T-cell (primary cell): ENCODE measurements at regions not wholly inside any gene's neighbourhood (a gene's known extent, or its start where the extent isn't known, plus 50 kb on each side); places are given as distances from the start of the nearest gene placed in this dataset.

Experiments
- ATAC-seq, 4 experiments: fragments of 200-7000 bp in 3 of 4; fragments of 150-1000 bp in 1 of 4; cut with Tn5 transposase; replicated peaks in 1 of 4; 1 replicate in 3 of 4; 2 replicates in 1 of 4; pipeline ENCODE4 v1.10.0; 2021; ENCODE audit warnings: moderate library complexity in 3 of 4, mild to moderate bottlenecking in 2 of 4, moderate number of reproducible peaks in 1 of 4
- CTCF ChIA-PET, 2 donors: fragments of 300-600 bp; sonication (Branson Sonifier 250); formaldehyde crosslinking; loops; one replicate each; lab custom pipeline; 2022; ENCODE audit warnings: antibody characterized with exemption in 2 of 2; lab: Charles Lee
- POLR2A ChIA-PET, 2 donors: fragments of 300-600 bp; sonication (Branson Sonifier 250); formaldehyde crosslinking; loops; one replicate each; lab custom pipeline; 2022; ENCODE audit warnings: antibody characterized with exemption in 2 of 2; lab: Charles Lee
- DNase-seq, 35 experiments: peaks; one replicate each; pipeline versions ENCODE4 v3.0.0 to v3.0.0-alpha.2; 2013 to 2023
- H3K27ac ChIP-seq: one replicate; pipeline ENCODE4 v1.5.1; 2013; ENCODE audit warnings: low read length
- H3K27me3 ChIP-seq, 2 experiments: replicated peaks in 1 of 2; 1 replicate in 1 of 2; 2 replicates in 1 of 2; pipeline versions ENCODE4 v1.6.1 to v1.7.0; 2013; ENCODE audit warnings: low read length in 1 of 2, mixed read lengths in 1 of 2; ENCODE audit not compliant: control insufficient read depth in 2 of 2, insufficient read depth in 2 of 2; ENCODE audit errors: extremely low read depth in 1 of 2
- H3K36me3 ChIP-seq, 2 donors: 1 replicate in 1 of 2; 2 replicates in 1 of 2; pipeline versions ENCODE4 v1.6.1 to v1.7.0; 2013; ENCODE audit warnings: low read length in 1 of 2; ENCODE audit not compliant: control insufficient read depth in 2 of 2, insufficient read depth in 1 of 2; ENCODE audit errors: extremely low read depth in 1 of 2
- H3K4me1 ChIP-seq, 2 experiments: 1 replicate in 1 of 2; 2 replicates in 1 of 2; pipeline versions ENCODE4 v1.6.1 to v1.7.0; 2013; ENCODE audit warnings: low read length in 2 of 2, mixed read lengths in 1 of 2; ENCODE audit not compliant: insufficient read depth in 2 of 2, control insufficient read depth in 1 of 2; ENCODE audit errors: extremely low read depth in 1 of 2
- H3K4me3 ChIP-seq, 2 donors: 1 replicate in 1 of 2; 2 replicates in 1 of 2; pipeline versions ENCODE4 v1.5.1 to v1.7.0; 2013; ENCODE audit warnings: mild to moderate bottlenecking in 2 of 2, low read length in 1 of 2, moderate library complexity in 1 of 2; ENCODE audit not compliant: control insufficient read depth in 1 of 2; ENCODE audit errors: extremely low read depth in 1 of 2
- H3K9me3 ChIP-seq: 2 replicates; pipeline ENCODE4 v1.7.0; 2013
- H3K27ac Mint-ChIP-seq, 2 donors: one replicate each; pipeline ENCODE4 v1.8.0; 2020 to 2021; ENCODE audit warnings: mild to moderate bottlenecking in 2 of 2, mixed read lengths in 2 of 2
- H3K27me3 Mint-ChIP-seq, 2 donors: one replicate each; pipeline ENCODE4 v1.8.0; 2021 to 2022; ENCODE audit warnings: mixed read lengths in 2 of 2
- H3K36me3 Mint-ChIP-seq: one replicate; pipeline ENCODE4 v1.8.0; 2021; ENCODE audit warnings: mixed read lengths
- H3K4me1 Mint-ChIP-seq, 3 donors: one replicate each; pipeline ENCODE4 v1.8.0; 2020 to 2022; ENCODE audit warnings: mixed read lengths in 3 of 3, mild to moderate bottlenecking in 1 of 3
- H3K4me3 Mint-ChIP-seq, 3 donors: one replicate each; pipeline ENCODE4 v1.8.0; 2020 to 2022; ENCODE audit warnings: mild to moderate bottlenecking in 3 of 3, mixed read lengths in 3 of 3, moderate library complexity in 3 of 3
- H3K9me3 Mint-ChIP-seq, 3 donors: one replicate each; pipeline ENCODE4 v1.8.0; 2020 to 2022; ENCODE audit warnings: mixed read lengths in 3 of 3
- WGBS: methylation state at CpG from one replicate; pipeline ENCODE4 v1.1.5; 2013; ENCODE audit warnings: missing lambda C conversion rate; ENCODE audit not compliant: insufficient coverage; 5-methylcytosine and 5-hydroxymethylcytosine counted together

- no peak overlapping the region for H3K27ac Mint-ChIP-seq
- ATAC-seq (no peak), DNase-seq (no peak)
- H3K9me3 Mint-ChIP-seq: no peaks in the 10 kb centered on the region
- H3K27me3 Mint-ChIP-seq: no peaks in the 10 kb centered on the region
- Histone ChIP-seq H3K36me3 (no peaks in the 10 kb centered on the region), H3K27ac (no peak overlapping the region), H3K4me1 (no peaks in the 10 kb centered on the region), H3K4me3 (no peak overlapping the region), H3K27me3 (no peaks in the 10 kb centered on the region), H3K9me3 (peaks cover 3% of the 10 kb centered on the region)
- ChIA-PET POLR2A (no interaction called here), CTCF (interaction anchor here in 1 of 2 donors (0.6 kb wide), 1 partner anchor 9 kb away, joined by 4 read pairs; no protein-coding TSS in a partner anchor)
- H3K4me1 Mint-ChIP-seq: no peaks in the 10 kb centered on the region
- no CpG with 5 or more reads among the region's 1 CpG for WGBS
- H3K36me3 Mint-ChIP-seq: no peaks in the 10 kb centered on the region
- H3K4me3 Mint-ChIP-seq: no peak overlapping the region
Observed at GRCh38 chr3:80445053-80445452, 677.3 kb upstream of the ROBO1 start.

- H3K4me1 Mint-ChIP-seq: no peaks in the 10 kb centered on the region
- no peaks in the 10 kb centered on the region for H3K36me3 Mint-ChIP-seq
- Histone ChIP-seq H3K9me3 (no peaks in the 10 kb centered on the region), H3K27ac (no peak overlapping the region), H3K27me3 (no peaks in the 10 kb centered on the region), H3K36me3 (no peaks in the 10 kb centered on the region), H3K4me3 (no peak overlapping the region), H3K4me1 (no peaks in the 10 kb centered on the region)
- ChIA-PET POLR2A (no interaction called here), CTCF (no interaction called here)
- H3K27ac Mint-ChIP-seq: no peak overlapping the region
- H3K27me3 Mint-ChIP-seq: no peaks in the 10 kb centered on the region
- peaks cover 5 to 8% (median 7%) of the 10 kb centered on the region in 3 donors for H3K9me3 Mint-ChIP-seq
- no peak for DNase-seq
- WGBS: 57% methylated on average over 1 of the region's 4 CpGs
- no peak overlapping the region for H3K4me3 Mint-ChIP-seq
- no peak for ATAC-seq
Observed at GRCh38 chr3:80439490-80439889, 671.7 kb upstream of the ROBO1 start.

- POLR2A ChIA-PET: no interaction called here
- no peaks in the 10 kb centered on the region for H3K36me3 Mint-ChIP-seq
Observed at GRCh38 chr3:80434366-80434765, 666.6 kb upstream of the ROBO1 start.

GRCh38 chr3:80424951-80425350 is 657.2 kb upstream of the ROBO1 start:
- Mint-ChIP-seq H3K36me3 (no peaks in the 10 kb centered on the region), H3K27me3 (no peaks in the 10 kb centered on the region), H3K27ac (no peak overlapping the region), H3K4me3 (no peak overlapping the region), H3K4me1 (no peaks in the 10 kb centered on the region), H3K9me3 (peaks cover 13 to 31% (median 24%) of the 10 kb centered on the region in 3 donors)
- Histone ChIP-seq H3K4me1 (no peaks in the 10 kb centered on the region), H3K27me3 (no peaks in the 10 kb centered on the region), H3K36me3 (no peaks in the 10 kb centered on the region), H3K9me3 (no peaks in the 10 kb centered on the region), H3K27ac (no peak overlapping the region), H3K4me3 (no peak overlapping the region)
- DNase-seq: no peak
- no CpG with 5 or more reads among the region's 2 CpGs for WGBS
- CTCF ChIA-PET: no interaction called here
- ATAC-seq: no peak
- POLR2A ChIA-PET: no interaction called here

More at GRCh38 chr3:80434366-80434765, 666.6 kb upstream of the ROBO1 start:
- H3K27ac ChIP-seq: no peak overlapping the region
- Mint-ChIP-seq H3K27ac (no peak overlapping the region), H3K9me3 (peaks cover 5 to 13% (median 12%) of the 10 kb centered on the region in 3 donors), H3K4me1 (no peaks in the 10 kb centered on the region), H3K27me3 (no peaks in the 10 kb centered on the region), H3K4me3 (no peak overlapping the region)
- no peak overlapping the region for H3K4me3 ChIP-seq
- ATAC-seq (no peak), DNase-seq (no peak)
- WGBS: no CpG with 5 or more reads among the region's 3 CpGs
- no peaks in the 10 kb centered on the region for H3K4me1 ChIP-seq
- no peaks in the 10 kb centered on the region for H3K9me3 ChIP-seq
- CTCF ChIA-PET: no interaction called here
- no peaks in the 10 kb centered on the region for H3K27me3 ChIP-seq
- no peaks in the 10 kb centered on the region for H3K36me3 ChIP-seq

- H3K4me1 ChIP-seq: no peaks in the 10 kb centered on the region
- H3K4me3 Mint-ChIP-seq: no peak overlapping the region
- DNase-seq: no peak
- H3K9me3 ChIP-seq: peaks cover 2% of the 10 kb centered on the region
- no peaks in the 10 kb centered on the region for H3K36me3 Mint-ChIP-seq
- H3K27ac ChIP-seq: no peak overlapping the region
- no peaks in the 10 kb centered on the region for H3K36me3 ChIP-seq
- H3K4me1 Mint-ChIP-seq: no peaks in the 10 kb centered on the region
- ChIA-PET POLR2A (no interaction called here), CTCF (no interaction called here)
- H3K27me3 ChIP-seq: no peaks in the 10 kb centered on the region
- no peaks in the 10 kb centered on the region for H3K27me3 Mint-ChIP-seq
- H3K4me3 ChIP-seq: no peak overlapping the region
- no peak for ATAC-seq
- WGBS: 70% methylated on average over 2 of the region's 7 CpGs
- H3K9me3 Mint-ChIP-seq: peaks cover 0 to 8% (median 6%) of the 10 kb centered on the region in 3 donors
- no peak overlapping the region for H3K27ac Mint-ChIP-seq
Observed at GRCh38 chr3:80408030-80408721, 640.4 kb upstream of the ROBO1 start.

- H3K4me3 ChIP-seq: no peak overlapping the region
- Mint-ChIP-seq H3K36me3 (no peaks in the 10 kb centered on the region), H3K9me3 (peaks cover 0 to 15% (median 3%) of the 10 kb centered on the region in 3 donors), H3K27me3 (no peaks in the 10 kb centered on the region), H3K4me1 (no peaks in the 10 kb centered on the region), H3K27ac (no peak overlapping the region), H3K4me3 (no peak overlapping the region)
- no peaks in the 10 kb centered on the region for H3K4me1 ChIP-seq
- H3K27ac ChIP-seq: no peak overlapping the region
- ATAC-seq (no peak), DNase-seq (no peak)
- H3K9me3 ChIP-seq: peaks cover 2% of the 10 kb centered on the region
- no peaks in the 10 kb centered on the region for H3K36me3 ChIP-seq
- H3K27me3 ChIP-seq: no peaks in the 10 kb centered on the region
- ChIA-PET CTCF (no interaction called here), POLR2A (no interaction called here)
- 93% methylated on average over 4 of the region's 5 CpGs for WGBS
Observed at GRCh38 chr3:80405618-80406017, 637.8 kb upstream of the ROBO1 start.
